ENCODE measurements at regions not wholly inside any gene's neighbourhood (a gene's known extent, or its start where the extent isn't known, plus 50 kb on each side); places are given as distances from the start of the nearest gene placed in this dataset.

DNA sequence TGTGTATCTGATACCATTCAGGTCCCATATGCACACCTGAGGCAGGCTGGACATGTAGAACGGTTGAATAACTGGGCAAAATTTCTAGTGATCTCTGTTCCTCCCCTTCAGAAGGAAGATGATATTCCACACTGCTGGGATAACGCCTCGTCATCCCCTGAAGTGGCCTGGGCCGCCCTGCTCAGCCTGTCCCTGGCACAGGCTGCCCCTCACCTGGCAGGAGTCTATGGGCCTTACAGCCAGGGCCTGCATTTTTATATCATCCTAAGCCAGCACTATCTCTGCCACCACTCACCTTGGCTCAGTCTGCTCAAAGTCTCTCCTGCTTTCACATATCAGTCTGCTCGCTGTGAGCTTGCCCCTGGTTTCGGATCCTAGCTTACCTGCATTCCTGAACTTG lies 209.2 kb downstream of the CSNK2A3 start:
- no peak overlapping the region for H3K27ac ChIP-seq

DNA sequence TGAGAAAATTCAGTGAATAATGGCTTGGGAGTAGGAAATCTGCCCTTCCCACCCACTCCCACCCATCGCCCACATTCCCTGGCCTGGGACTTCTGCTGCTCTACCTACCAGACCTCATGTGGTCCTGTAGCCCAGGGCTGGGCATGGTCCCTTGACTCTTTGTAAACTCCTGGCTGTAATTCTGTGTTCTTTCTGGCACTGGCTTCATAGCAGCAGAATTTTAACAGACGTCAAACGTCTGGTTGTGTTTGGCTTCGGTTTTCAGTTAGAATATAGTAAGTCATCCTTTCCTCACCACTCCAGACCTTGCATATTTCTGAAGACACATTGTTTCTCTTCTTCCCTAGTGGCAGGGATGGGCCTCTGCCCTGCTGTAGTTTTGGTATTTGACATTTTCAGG lies 210.6 kb downstream of the CSNK2A3 start:
- no peak for DNase-seq (ENCODE audit: low read depth, low spot score)
- H3K27ac ChIP-seq: no peak overlapping the region

More for the DNA sequence above, 209.2 kb downstream of the CSNK2A3 start:
- no peak for DNase-seq (ENCODE audit: low read depth, low spot score)

DNA sequence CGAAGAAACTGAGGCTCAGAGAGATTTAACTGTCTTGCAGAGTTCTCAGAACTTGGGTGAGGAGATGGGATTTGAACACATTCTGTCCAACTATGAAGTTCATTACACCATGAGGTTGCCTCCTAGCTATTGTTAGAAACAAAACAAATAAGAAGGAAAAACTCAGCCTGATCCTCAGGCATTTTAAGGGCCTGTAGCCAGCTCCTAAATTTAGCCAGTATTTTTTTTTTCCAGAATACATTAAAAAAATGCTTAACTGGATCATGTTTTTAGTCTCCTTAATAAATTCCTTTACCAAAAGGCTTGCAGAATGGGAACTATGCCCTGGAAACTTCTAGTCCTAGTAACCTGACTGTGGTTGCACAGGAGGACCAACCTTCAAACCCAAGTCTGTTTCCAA lies 212.0 kb downstream of the CSNK2A3 start:
- DNase-seq (ENCODE audit: low read depth, low spot score): no peak

DNA sequence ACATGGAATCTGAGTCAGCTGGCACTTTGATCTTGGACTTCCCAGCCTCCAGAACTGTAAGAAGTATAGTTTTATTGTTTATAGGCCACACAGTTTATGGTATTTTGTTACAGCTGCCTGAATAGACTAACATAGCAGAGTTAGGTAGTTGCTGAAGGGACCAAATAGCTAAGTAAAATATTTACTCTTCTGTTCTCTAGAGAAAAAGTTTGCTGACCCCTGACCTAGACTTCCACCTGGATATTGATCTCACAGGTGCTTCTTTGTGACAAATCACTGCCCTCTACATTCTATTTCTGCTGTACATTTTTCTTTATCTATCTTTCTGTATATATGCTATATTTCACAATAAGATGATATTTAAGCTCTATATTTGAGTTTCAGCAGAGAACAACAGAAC lies 212.5 kb downstream of the CSNK2A3 start:
- H3K27ac ChIP-seq: no peak overlapping the region
- no peak for DNase-seq (ENCODE audit: low read depth, low spot score)

More for the DNA sequence above, 212.0 kb downstream of the CSNK2A3 start:
- H3K27ac ChIP-seq: no peak overlapping the region

GRCh38 chr11:11137339-11137738 lies 215.7 kb downstream of the CSNK2A3 start:
- no peak overlapping the region for H3K27ac ChIP-seq
- DNase-seq (ENCODE audit: low read depth, low spot score): no peak

GRCh38 chr11:11135820-11136476 lies 217.1 kb downstream of the CSNK2A3 start:
- no peak for DNase-seq (ENCODE audit: low read depth, low spot score)
- no peak overlapping the region for H3K27ac ChIP-seq

DNA sequence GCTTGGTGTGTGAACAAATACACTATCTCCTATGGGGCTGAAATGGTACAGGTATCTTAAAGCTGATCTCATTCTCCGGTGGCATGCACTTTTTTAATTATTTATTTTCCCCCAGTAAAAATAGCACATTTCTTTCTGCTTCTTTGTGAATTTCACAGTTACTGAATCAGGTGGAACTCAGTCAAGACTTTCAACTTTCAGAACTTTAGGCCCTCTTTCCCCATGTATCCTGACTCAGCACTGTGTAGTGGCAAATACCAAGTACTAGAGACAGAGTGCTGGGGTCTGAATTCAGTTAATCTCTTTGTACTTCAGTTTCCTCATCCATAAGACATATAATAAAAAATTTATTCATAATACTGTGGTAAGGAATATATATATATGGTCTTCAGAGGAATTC lies 223.9 kb downstream of the CSNK2A3 start:
- no peak overlapping the region for H3K27ac ChIP-seq
- no peak for DNase-seq (ENCODE audit: low read depth, low spot score)

- no peak for DNase-seq (ENCODE audit: low read depth, low spot score)
- no peak overlapping the region for H3K27ac ChIP-seq
These were observed 227.4 kb downstream of the CSNK2A3 start for GRCh38 chr11:11125618-11126017.

DNA sequence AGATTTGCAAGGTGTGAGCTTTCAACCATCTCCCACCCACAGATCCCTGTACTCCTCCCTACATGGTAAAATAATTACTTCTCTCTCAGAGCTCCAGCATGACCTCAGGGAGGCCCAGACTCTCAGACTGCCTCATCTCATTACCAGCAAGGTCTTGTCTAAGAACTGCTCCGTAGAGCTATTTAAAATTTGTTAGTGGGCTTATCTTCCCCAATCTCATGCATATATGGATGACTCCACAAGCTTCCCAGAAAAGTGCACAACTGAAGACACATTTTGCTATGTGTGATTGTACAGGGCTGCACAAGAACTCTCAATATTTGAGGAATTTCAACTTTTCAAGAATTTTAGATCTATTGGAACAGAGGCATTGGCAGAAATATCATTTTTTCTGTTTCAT lies 230.3 kb downstream of the CSNK2A3 start:
- no peak overlapping the region for H3K27ac ChIP-seq
- no peak for DNase-seq (ENCODE audit: low read depth, low spot score)

DNA sequence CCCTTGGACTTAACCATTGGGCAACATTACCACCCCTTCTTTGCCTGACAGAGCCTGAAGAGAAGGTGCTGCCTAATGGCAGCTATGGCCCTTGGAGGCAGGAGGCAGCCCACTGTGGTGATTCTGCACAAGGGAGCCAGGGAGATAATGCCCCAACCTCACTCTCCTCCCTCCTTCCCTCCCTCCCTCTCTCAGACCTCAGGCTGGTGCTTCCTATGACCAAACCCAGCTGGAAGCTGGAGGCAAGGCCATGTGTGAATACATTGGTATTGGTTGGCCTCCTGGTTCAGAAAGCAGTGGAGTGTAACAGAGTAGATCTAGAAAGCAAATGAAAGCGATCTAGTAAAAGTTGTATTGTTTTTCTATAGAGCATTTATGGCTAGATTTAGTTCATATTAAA lies 233.1 kb downstream of the CSNK2A3 start:
- no peak overlapping the region for H3K27ac ChIP-seq
- DNase-seq (ENCODE audit: low read depth, low spot score): no peak

DNA sequence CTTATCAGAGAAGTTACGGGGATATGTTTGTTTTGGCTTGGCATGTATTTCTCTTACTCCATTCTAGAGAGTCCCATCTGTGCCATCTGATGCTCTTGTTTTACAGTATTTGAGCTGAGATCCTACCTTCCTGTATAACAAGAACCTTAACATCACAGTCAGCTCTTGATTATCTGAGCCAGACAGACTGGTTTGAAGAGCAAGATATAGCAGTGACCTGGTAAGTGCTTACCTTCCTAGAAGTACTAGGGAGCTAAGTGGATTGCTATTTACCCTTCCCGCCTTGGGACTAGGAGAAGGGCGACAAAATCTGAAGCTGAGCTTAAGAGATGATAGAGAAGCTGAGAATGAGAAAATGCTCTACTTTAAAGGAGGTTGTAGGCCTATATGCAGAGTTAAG lies 235.3 kb downstream of the CSNK2A3 start:
- no peak overlapping the region for H3K27ac ChIP-seq
- no peak for DNase-seq (ENCODE audit: low read depth, low spot score)

GRCh38 chr11:11115475-11115874 lies 237.6 kb downstream of the CSNK2A3 start:
- DNase-seq (ENCODE audit: low read depth, low spot score): no peak
- H3K27ac ChIP-seq: no peak overlapping the region

- H3K27ac ChIP-seq: no peak overlapping the region
- no peak for DNase-seq (ENCODE audit: low read depth, low spot score)
These were observed 239.4 kb downstream of the CSNK2A3 start for GRCh38 chr11:11113626-11114025.

- DNase-seq (ENCODE audit: low read depth, low spot score): no peak
- H3K27ac ChIP-seq: no peak overlapping the region
These were observed 245.0 kb downstream of the CSNK2A3 start for GRCh38 chr11:11108026-11108425.

- H3K27ac ChIP-seq: no peak overlapping the region
- peak; percentile 2 for DNase-seq (ENCODE audit: low read depth, low spot score)
These were observed 245.8 kb downstream of the CSNK2A3 start for GRCh38 chr11:11107076-11107723.

DNA sequence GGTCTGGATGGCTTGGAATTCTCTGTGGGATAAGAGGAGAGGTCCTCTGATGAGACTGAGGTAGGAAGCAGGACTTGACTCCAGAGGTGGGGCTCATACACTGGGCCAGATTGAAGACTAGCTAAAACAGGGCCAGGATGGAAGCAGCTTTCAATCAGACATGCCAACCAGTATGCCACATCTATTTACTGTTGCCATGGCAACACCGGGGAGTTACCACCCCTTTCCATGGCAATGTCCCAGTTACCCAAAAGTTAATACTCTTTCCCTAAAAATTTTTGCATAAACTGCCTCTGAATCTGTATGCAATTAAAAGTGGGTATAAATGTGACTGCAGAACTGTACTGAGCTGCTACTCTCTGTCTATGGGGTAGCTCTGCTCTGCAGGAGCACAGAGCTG lies 247.5 kb upstream of the ZBED5 start:
- no peak for DNase-seq (ENCODE audit: low read depth, low spot score)
- H3K27ac ChIP-seq: no peak overlapping the region

DNA sequence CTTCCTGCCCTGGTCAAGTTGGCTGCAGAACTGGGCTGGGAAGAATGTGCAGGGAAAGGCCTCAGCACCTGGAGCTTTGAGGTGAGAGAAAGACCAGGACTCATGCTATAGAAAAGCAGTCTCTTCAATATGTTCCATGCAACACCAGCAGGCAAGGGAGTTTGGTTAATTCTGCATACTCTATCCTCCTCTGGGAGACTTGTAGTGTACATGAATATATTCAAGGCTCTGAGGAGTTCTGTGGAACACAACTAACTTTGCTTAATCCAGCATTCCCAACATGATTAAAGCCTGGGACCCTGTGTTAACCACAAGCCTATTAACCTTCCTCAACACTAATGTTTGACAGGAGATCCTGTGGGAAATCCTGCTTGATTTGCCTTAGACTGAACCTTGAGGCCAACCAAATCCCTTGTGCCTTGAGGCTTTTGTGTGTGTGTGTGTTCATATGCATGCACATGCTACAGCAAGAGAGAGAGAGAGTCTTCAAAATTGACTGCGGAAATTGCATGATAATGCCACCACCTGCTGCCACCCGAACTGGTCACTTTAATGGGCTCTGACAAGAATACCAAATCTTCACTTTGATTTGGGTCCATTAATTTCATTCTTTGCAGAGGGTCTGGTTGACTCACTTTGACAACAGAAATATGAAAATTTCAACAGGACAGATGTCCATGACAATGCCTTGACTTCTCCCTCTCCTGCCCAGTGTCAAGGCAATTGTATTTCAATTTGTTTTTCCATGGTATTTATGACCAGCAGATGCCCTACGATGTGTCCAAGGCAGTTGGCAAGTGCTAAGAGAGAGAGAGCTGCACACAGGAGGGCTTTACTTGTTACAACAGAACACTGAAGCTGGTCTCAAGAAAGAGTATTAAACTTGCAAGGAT lies 238.2 kb upstream of the ZBED5 start:
- no peak for DNase-seq (ENCODE audit: low read depth, low spot score)
- no peak overlapping the region for H3K27ac ChIP-seq

- no peak for DNase-seq (ENCODE audit: low read depth, low spot score)
- no peak overlapping the region for H3K27ac ChIP-seq
These were observed 232.6 kb upstream of the ZBED5 start for GRCh38 chr11:11090495-11090894.

- no peak for DNase-seq (ENCODE audit: low read depth, low spot score)
- no peak overlapping the region for H3K27ac ChIP-seq
These were observed 232.0 kb upstream of the ZBED5 start for GRCh38 chr11:11089805-11090204.

- no peak for DNase-seq (ENCODE audit: low read depth, low spot score)
These were observed 229.1 kb upstream of the ZBED5 start for GRCh38 chr11:11086979-11087378.

DNA sequence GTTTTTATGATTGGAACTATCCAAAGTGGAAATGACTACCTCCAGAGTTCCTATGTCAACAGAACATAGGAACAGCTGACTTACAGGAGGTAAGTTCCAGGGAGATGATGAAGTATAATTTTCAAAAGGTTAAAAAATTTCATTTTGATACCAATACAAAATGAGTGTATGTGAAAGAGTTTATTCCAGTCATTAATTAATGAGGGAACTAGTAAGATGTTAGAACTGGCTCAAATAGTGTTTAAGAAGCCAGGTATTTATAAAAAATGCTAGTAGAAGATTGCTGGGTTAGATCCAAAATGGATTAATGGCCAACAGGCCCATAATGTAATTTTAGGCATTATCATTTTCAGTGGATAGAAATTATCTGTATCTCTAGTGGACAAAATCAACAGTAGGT lies 227.7 kb upstream of the ZBED5 start:
- H3K27ac ChIP-seq: no peak overlapping the region
- no peak for DNase-seq (ENCODE audit: low read depth, low spot score)

More at GRCh38 chr11:11086979-11087378, 229.1 kb upstream of the ZBED5 start:
- H3K27ac ChIP-seq: no peak overlapping the region
